ENCODE measurements at regions not wholly inside any gene's neighbourhood (a gene's known extent, or its start where the extent isn't known, plus 50 kb on each side); places are given as distances from the start of the nearest gene placed in this dataset.

DNA sequence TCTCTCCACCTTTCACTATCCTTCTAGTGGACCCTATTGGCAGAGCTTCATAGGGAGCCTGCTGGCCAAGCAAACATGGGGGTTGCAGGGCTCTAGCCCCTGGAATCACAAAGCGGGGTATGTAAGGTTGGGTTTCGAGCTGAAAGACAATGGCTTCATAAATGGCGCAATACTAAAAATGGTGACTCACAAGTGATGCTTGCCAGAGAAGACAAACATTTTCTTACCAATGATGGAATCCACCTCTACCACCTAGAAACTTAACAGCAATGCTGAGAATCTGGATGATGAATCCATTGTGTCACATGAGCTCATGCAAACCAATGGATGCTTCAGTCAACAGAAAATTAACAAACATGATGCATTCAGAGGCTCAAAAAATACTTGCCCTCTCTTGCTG lies 375.3 kb upstream of the PSMD7 start:
- no peak overlapping the region for H3K27ac ChIP-seq (ENCODE audit: low read length)
- TF ChIP-seq EZH2phosphoT487 (IDR thresholded peaks at IDR 0.05; ENCODE audit: low read depth): no peak
- TF ChIP-seq, protein P1, sequence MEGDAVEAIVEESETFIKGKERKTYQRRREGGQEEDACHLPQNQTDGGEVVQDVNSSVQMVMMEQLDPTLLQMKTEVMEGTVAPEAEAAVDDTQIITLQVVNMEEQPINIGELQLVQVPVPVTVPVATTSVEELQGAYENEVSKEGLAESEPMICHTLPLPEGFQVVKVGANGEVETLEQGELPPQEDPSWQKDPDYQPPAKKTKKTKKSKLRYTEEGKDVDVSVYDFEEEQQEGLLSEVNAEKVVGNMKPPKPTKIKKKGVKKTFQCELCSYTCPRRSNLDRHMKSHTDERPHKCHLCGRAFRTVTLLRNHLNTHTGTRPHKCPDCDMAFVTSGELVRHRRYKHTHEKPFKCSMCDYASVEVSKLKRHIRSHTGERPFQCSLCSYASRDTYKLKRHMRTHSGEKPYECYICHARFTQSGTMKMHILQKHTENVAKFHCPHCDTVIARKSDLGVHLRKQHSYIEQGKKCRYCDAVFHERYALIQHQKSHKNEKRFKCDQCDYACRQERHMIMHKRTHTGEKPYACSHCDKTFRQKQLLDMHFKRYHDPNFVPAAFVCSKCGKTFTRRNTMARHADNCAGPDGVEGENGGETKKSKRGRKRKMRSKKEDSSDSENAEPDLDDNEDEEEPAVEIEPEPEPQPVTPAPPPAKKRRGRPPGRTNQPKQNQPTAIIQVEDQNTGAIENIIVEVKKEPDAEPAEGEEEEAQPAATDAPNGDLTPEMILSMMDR (IDR thresholded peaks at IDR 0.05; ENCODE audit: low read depth, low read length): no peak
- no peaks in the 10 kb centered on the region for H3K79me2 ChIP-seq (ENCODE audit: low read length)
- no peaks in the 10 kb centered on the region for H3K4me1 ChIP-seq (ENCODE audit: low read length)
- peaks cover 38% of the 10 kb centered on the region for H3K27me3 ChIP-seq (ENCODE audit: low read depth, low read length)
- H2AFZ ChIP-seq (ENCODE audit: low read depth, low read length): no peak overlapping the region
- H3K9me3 ChIP-seq (ENCODE audit: insufficient read depth, low read length): no peaks in the 10 kb centered on the region
- H3K4me2 ChIP-seq (ENCODE audit: low read length): no peak overlapping the region
- H3K4me3 ChIP-seq (ENCODE audit: low read length): no peak overlapping the region
- H4K20me1 ChIP-seq (ENCODE audit: insufficient read depth, low read length): no peaks in the 10 kb centered on the region
- no peaks in the 10 kb centered on the region for H3K36me3 ChIP-seq (replicated peaks; ENCODE audit: low read depth, low read length)
- no peak overlapping the region for H3K9ac ChIP-seq (ENCODE audit: low read length)

GRCh38 chr16:73916829-73917594 lies 379.6 kb upstream of the PSMD7 start:
- Histone ChIP-seq H3K4me1 (ENCODE audit: low read length) (no peaks in the 10 kb centered on the region), H4K20me1 (ENCODE audit: insufficient read depth, low read length) (no peaks in the 10 kb centered on the region), H3K27me3 (ENCODE audit: low read depth, low read length) (peaks cover 46% of the 10 kb centered on the region), H3K9ac (ENCODE audit: low read length) (no peak overlapping the region), H3K27ac (ENCODE audit: low read length) (no peak overlapping the region), H3K79me2 (ENCODE audit: low read length) (no peaks in the 10 kb centered on the region), H2AFZ (ENCODE audit: low read depth, low read length) (no peak overlapping the region), H3K9me3 (ENCODE audit: insufficient read depth, low read length) (no peaks in the 10 kb centered on the region), H3K4me3 (ENCODE audit: low read length) (no peak overlapping the region), H3K36me3 (replicated peaks; ENCODE audit: low read depth, low read length) (no peaks in the 10 kb centered on the region), H3K4me2 (ENCODE audit: low read length) (no peak overlapping the region)
- no peak for TF ChIP-seq EZH2phosphoT487 (IDR thresholded peaks at IDR 0.05; ENCODE audit: low read depth)
- TF ChIP-seq, protein P1 (IDR thresholded peaks at IDR 0.05; ENCODE audit: low read depth, low read length): no peak

DNA sequence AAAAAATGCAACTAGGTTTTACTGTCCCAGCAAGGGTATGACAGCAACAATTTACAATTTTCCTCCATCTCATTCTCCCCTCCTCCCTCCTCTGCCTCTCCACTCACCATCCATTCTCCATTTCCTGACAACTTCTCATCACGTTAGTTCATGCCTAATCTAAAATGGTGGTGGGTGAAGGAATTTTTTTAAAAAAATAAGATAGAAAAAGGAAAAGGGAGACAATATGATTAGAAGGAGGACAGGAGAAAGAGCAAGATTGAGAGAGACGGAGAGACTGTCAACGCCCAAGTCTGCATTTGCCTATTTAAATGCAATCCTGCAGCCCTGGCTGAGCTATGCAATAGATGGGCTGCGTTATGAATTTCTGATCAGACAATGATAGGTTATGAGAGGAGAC lies 380.7 kb upstream of the PSMD7 start:
- Histone ChIP-seq H3K27ac (ENCODE audit: low read length) (no peak overlapping the region), H2AFZ (ENCODE audit: low read depth, low read length) (no peak overlapping the region), H3K4me3 (ENCODE audit: low read length) (no peak overlapping the region), H3K36me3 (replicated peaks; ENCODE audit: low read depth, low read length) (no peaks in the 10 kb centered on the region), H3K9ac (ENCODE audit: low read length) (no peak overlapping the region), H3K4me1 (ENCODE audit: low read length) (no peaks in the 10 kb centered on the region), H3K4me2 (ENCODE audit: low read length) (no peak overlapping the region), H4K20me1 (ENCODE audit: insufficient read depth, low read length) (no peaks in the 10 kb centered on the region), H3K9me3 (ENCODE audit: insufficient read depth, low read length) (no peaks in the 10 kb centered on the region), H3K27me3 (ENCODE audit: low read depth, low read length) (peaks cover 53% of the 10 kb centered on the region), H3K79me2 (ENCODE audit: low read length) (no peaks in the 10 kb centered on the region)
- TF ChIP-seq, protein P1 (IDR thresholded peaks at IDR 0.05; ENCODE audit: low read depth, low read length): no peak
- TF ChIP-seq EZH2phosphoT487 (IDR thresholded peaks at IDR 0.05; ENCODE audit: low read depth): no peak

DNA sequence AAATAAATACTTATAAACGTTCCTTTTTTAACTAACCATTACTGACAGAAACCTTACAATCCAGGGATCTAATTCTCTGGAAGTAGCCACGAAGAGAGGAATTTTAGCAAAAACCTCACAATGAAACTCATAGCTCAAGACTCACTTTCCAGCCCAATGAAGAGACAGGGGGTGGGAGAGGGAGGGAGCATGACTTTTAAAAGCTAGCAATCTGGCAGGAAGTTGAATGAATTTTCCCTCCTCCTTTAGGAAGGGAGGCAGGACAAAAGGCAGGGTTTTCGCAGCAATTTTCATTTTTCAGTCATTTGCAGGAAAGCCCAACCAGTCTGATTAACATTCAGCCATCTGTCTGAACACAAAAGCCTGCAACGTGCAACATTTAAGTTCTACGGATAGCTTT lies 381.5 kb upstream of the PSMD7 start:
- no peak overlapping the region for H2AFZ ChIP-seq (ENCODE audit: low read depth, low read length)
- H3K27ac ChIP-seq (ENCODE audit: low read length): no peak overlapping the region
- no peaks in the 10 kb centered on the region for H3K4me1 ChIP-seq (ENCODE audit: low read length)
- H3K36me3 ChIP-seq (replicated peaks; ENCODE audit: low read depth, low read length): no peaks in the 10 kb centered on the region
- H3K9me3 ChIP-seq (ENCODE audit: insufficient read depth, low read length): no peaks in the 10 kb centered on the region
- TF ChIP-seq, protein P1 (IDR thresholded peaks at IDR 0.05; ENCODE audit: low read depth, low read length): no peak
- no peak for TF ChIP-seq EZH2phosphoT487 (IDR thresholded peaks at IDR 0.05; ENCODE audit: low read depth)
- H3K4me3 ChIP-seq (ENCODE audit: low read length): no peak overlapping the region
- H3K9ac ChIP-seq (ENCODE audit: low read length): no peak overlapping the region
- H3K27me3 ChIP-seq (ENCODE audit: low read depth, low read length): peaks cover 59% of the 10 kb centered on the region
- no peaks in the 10 kb centered on the region for H4K20me1 ChIP-seq (ENCODE audit: insufficient read depth, low read length)
- H3K79me2 ChIP-seq (ENCODE audit: low read length): no peaks in the 10 kb centered on the region
- H3K4me2 ChIP-seq (ENCODE audit: low read length): no peak overlapping the region
